Hematopoietic multipotent progenitor cell treated with erythropoietin and hydrocortisone succinate and interleukin-3 and kit ligand, for 8 days (in vitro differentiated cells): ENCODE measurements at regions not wholly inside any gene's neighbourhood (a gene's known extent, or its start where the extent isn't known, plus 50 kb on each side); places are given as distances from the start of the nearest gene placed in this dataset.
"Not testable (repeated sequence)": the region's sequence is repeated elsewhere in the genome, so short reads cannot be mapped to it uniquely, and the experiment has no call there.

Source experiments
- DNase-seq: peaks from one replicate; pipeline ENCODE4 v3.0.0-alpha.2; 2015

DNA sequence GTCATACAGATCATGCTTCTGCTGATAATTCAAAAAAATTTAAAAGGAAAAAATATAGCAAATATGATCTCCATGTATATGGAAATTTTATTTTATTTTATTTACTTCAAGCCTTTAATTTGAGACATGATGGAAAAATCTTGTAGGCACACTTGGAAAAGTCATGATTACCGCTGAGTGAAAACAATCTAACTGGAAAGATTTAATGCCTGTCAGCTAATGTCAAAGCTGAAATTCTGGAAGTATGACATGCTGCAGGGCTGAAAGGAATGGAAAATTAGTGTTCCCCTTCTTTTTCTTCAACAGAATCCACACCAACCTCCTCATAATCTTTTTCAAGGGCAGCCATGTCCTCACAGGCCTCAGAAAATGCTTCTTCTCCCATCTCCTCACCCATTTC lies 58.2 kb downstream of the RPRM start:
- DNase-seq: no peak

GRCh38 chr2:153417077-153417476 lies 61.5 kb downstream of the RPRM start:
- DNase-seq: no peak

DNA sequence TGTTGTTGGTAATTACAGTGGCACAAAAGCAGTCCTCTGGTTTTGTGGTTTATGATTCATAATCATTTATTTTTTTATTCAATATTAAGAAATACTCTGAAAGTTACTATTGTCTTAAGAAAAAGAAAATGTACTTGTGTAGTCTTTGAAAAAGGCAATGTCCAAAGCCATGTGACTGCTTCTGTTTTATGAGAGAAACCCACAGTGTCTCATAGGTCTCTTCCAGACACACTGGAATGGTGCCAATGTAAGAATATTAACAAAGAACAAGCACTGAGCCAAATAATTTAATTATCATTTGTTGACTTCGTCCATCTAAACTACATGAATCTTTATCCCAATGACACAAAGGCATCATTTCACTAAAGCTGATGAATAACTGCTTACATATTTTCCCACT lies 62.5 kb downstream of the RPRM start:
- DNase-seq: no peak

GRCh38 chr2:153408710-153409385 lies 69.7 kb downstream of the RPRM start:
- DNase-seq: no peak

DNA sequence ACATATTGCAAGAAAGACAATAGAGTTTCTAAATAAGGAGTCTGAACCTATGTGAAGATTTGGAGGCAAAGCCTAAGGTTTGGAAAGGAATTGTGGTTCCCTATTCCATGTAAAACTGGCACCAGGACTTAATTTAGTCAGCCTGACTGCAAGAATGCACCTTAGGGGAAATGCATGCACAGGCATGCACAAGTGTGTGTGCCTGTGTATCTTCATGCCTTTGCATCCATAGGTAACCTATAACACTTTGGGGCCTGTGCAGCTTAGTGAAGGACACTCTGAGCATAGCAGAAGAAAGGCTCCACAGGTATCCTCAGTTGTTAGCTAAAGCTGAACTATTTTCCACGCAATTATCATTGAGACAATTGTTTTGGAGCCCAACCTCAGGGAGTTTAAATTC lies 73.4 kb downstream of the RPRM start:
- DNase-seq: no peak

GRCh38 chr2:153404792-153405191 lies 73.8 kb downstream of the RPRM start:
- DNase-seq: no peak

DNA sequence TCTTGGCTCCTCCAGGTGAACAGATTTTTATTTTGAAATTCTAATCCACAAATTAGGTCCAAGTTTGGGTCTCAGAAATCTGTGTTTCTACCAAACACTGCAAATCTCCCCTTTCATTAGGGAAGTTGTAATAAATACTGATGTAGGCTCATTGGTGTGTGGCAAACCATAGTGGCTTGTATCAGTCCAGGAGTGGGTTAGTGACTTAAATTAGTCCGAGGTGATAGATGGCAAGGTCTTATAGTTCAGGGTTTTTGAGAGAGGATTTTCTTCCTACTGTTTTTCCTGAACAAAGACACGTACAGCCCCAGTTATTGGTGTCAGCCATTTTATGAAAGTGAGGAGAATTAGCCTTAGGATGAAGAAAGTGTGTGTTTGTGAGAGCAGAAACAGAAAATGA lies 74.6 kb downstream of the RPRM start:
- DNase-seq: no peak

DNA sequence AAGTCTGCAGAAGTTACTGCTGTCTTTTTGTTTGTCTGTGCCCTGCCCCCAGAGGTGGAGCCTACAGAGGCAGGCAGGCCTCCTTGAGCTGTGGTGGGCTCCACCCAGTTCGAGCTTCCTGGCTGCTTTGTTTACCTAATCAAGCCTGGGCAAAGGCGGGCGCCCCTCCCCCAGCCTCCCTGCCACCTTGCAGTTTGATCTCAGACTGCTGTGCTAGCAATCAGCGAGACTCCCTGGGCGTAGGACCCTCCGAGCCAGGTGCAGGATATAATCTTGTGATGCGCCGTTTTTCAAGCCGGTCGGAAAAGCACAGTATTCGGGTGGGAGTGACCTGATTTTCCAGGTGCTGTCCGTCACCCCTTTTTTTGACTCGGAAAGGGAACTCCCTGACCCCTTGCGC lies 75.2 kb downstream of the RPRM start:
- not testable (repeated sequence) for DNase-seq

- no peak for DNase-seq
These were observed 83.9 kb downstream of the RPRM start for GRCh38 chr2:153394686-153395085.

DNA sequence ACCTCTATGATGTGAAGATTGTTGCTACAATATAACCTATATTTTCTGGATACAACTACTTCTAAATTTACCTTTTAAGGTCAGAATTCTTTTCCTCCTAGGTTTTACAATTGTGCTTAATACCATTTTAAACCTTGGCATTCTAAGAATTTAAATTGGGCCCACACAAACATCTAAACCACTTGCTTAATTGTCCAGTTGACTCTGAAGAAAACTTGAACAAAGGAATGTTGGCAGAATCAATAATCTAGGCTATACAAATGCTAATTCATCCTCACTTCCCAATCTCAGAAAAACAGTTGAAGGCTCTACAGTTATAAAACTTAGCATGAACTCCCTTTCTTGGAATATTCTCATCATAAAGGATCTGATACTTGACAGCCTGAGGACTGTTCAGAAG lies 84.3 kb downstream of the RPRM start:
- no peak for DNase-seq

GRCh38 chr2:153393518-153393917 lies 85.0 kb downstream of the RPRM start:
- DNase-seq: no peak

DNA sequence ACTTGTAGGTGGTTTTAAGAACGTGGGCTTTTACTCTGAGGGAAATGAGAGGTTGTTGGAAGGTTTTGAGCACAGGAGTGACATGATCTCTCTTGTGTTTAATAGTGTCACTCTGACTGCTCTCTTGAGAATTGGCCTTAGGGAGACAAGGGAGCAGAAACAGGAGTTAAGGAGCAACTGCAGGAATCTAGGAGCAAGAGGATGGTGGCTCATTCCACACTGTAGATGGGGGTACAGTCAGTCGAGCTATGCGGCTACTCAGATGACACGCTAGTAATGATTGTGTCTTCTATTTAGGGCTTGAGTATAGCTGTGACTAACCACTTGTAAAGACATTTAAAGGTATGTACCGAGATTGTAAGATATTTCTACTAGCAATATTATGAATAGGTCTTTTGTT lies 87.4 kb downstream of the RPRM start:
- no peak for DNase-seq

- no peak for DNase-seq
These were observed 90.3 kb downstream of the RPRM start for GRCh38 chr2:153388246-153388645.

- no peak for DNase-seq
These were observed 91.4 kb downstream of the RPRM start for GRCh38 chr2:153387203-153387602.

DNA sequence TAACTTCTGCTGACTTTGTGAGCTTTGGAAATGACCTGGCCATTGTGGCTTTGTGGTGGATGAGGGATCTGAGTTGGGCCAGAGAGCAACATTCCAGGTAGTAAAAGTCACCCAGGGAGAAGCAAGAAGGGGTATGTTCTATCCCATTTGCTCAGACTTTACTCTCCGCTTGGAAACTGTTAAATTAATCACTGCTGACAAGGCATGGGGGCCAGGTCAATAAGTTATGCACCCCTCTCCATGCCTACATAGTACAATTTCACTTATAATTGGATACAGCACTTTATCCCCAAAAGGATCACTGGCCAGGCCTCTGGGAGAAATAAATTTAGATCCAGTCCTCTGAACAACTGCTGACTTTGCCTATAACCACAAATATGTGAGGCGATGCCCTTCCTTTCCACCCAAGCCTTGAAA lies 92.1 kb downstream of the RPRM start:
- no peak for DNase-seq

- no peak for DNase-seq
These were observed 104.9 kb downstream of the RPRM start for GRCh38 chr2:153373510-153374279.

DNA sequence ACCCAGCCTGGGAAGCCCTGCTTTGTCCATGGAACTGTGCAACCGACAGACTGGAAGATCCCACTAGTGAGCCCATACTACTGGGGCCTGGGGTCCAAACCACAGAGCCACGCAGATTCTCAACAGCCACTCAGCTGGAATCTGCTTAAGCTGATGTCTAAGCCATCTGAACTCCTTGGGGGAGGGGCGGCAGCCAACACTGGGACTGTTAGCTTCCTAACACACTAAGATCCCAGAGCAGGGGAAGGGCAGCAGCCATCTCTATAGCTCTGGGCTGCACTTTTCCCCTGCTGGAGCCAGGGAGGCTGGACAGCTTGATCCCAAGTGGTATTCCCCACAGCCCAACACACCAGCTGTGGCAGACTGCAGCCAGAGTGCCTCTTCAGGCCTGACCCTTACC lies 118.3 kb downstream of the RPRM start:
- no peak for DNase-seq

DNA sequence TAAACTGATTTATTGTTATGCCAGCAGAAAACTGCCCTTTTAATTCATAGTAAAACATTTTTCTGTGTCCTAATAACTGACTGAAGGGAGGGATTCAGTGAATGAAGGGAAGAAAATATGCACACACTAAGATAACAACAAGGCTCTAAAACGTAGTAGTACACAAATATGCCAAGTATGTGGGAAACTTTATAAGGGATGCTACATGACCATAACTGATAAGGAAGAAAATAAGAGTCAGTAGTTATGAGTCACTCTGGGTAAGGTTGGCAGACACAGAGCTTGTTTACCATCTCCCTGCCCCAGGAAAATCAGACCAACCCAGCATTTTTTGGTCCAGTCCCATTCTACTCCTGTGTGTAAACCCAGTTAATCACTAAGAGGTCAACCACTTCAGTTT lies 124.2 kb downstream of the RPRM start:
- DNase-seq: no peak

- no peak for DNase-seq
These were observed 129.0 kb downstream of the RPRM start for GRCh38 chr2:153349603-153350002.

DNA sequence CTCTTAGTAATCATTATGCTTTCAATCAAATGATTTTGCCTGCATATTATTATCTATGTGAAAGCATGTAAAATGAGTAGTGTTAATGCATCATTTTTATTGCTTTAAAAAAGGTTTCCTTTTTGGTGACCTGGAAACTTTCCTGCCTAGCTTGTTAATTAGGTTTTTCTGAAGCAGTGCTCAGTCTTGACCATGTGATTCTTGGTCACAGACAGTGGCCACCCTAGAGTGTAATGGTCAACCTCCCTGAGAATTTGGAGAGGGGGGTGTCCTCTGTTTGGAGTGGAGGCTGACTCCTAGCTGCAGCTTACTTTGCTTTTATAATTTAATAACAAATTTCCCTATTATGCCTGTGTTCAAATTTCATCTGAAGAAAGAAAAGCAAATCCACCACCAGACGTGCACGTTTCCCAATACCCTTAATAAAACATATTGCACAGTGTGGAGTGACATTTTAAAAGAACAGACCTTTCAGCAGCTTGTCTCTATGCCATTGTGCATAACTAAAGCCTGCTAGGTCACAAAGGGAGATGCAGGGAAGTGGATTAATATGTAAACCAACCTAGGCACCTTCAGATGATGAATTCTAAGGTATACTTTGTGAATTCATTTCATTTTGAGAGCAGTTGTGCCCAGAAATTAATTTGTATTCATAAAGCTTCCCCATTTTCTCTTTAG lies 130.6 kb downstream of the RPRM start:
- no peak for DNase-seq

DNA sequence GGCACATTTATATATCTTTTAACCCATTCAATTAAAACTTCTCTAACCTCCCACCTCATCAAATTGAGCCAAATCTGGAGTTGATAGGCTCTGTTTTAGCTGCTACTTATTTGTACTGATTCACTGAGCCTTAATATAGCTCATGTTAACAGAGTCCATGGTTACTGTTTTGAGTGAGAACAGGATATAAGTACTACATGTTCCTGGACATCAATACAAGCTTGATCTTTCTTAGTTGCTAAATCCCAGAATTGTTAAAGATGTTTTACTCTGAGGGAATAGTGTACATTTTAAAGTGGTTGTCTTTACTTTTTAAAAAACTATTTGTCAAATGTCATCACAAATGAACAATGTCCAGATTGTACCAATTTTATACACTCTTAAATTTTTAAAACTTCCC lies 157.7 kb downstream of the RPRM start:
- no peak for DNase-seq

GRCh38 chr2:153311432-153311831 lies 167.1 kb downstream of the RPRM start:
- no peak for DNase-seq

GRCh38 chr2:153308466-153308865 lies 170.1 kb downstream of the RPRM start:
- no peak for DNase-seq

- no peak for DNase-seq
These were observed 171.3 kb downstream of the RPRM start for GRCh38 chr2:153307223-153307622.
